Cardiac fibroblast (primary cell): ENCODE measurements at regions not wholly inside any gene's neighbourhood (a gene's known extent, or its start where the extent isn't known, plus 50 kb on each side); places are given as distances from the start of the nearest gene placed in this dataset.

Source experiments
- DNase-seq, 2 donors: peaks; one replicate each; pipeline versions ENCODE4 v3.0.0 to v3.0.0-alpha.2; 2010; ENCODE audit warnings: low read depth in 2 of 2
- H3K4me3 ChIP-seq, 2 donors: replicated peaks in 1 of 2; 1 replicate in 1 of 2; 2 replicates in 1 of 2; pipeline ENCODE4 v1.5.1; 2011; ENCODE audit warnings: low read depth in 2 of 2, low read length in 2 of 2, mild to moderate bottlenecking in 2 of 2, moderate library complexity in 1 of 2
- TF ChIP-seq, protein P1 (sequence below): IDR thresholded peaks from one replicate; pipeline ENCODE4 v1.5.1; 2011; ENCODE audit warnings: low read depth, mild to moderate bottlenecking, low read length, inconsistent platforms

DNA sequence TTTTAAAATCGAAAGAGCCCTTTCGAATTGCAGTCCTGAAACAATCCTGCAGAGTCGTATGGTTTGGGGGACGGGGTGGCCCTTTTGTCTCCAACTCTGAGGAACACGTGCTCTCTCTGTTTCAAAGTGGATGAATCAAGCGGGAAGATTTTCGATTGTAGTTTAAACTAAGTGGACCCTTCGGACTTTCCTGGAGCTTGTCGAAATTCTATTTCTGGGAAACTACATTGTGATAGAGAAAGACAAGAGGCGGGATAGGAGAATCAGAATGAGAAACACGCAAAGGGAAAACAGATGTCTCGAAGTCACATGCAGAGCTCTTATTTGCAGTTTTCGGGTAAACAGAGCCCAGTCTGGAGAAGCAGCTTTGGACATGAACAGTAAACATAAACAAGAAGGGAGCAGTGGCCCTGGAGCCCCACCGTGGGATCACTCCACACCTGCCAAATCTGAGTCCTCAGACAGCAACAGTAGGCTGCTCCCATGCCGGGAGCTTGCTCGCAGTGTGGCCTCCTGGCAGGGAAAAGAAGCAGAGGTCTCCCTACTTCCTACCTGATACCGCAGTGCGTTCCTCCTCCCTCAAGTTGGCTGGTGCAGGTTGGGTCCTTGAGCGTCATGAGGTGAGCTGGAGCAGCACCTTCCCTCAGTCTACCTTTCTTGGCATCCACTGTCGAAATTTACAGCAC lies 202.4 kb downstream of the SLC4A3 start:
- no peak overlapping the region for H3K4me3 ChIP-seq
- no peak for DNase-seq
- TF ChIP-seq, protein P1, sequence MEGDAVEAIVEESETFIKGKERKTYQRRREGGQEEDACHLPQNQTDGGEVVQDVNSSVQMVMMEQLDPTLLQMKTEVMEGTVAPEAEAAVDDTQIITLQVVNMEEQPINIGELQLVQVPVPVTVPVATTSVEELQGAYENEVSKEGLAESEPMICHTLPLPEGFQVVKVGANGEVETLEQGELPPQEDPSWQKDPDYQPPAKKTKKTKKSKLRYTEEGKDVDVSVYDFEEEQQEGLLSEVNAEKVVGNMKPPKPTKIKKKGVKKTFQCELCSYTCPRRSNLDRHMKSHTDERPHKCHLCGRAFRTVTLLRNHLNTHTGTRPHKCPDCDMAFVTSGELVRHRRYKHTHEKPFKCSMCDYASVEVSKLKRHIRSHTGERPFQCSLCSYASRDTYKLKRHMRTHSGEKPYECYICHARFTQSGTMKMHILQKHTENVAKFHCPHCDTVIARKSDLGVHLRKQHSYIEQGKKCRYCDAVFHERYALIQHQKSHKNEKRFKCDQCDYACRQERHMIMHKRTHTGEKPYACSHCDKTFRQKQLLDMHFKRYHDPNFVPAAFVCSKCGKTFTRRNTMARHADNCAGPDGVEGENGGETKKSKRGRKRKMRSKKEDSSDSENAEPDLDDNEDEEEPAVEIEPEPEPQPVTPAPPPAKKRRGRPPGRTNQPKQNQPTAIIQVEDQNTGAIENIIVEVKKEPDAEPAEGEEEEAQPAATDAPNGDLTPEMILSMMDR = no peak

DNA sequence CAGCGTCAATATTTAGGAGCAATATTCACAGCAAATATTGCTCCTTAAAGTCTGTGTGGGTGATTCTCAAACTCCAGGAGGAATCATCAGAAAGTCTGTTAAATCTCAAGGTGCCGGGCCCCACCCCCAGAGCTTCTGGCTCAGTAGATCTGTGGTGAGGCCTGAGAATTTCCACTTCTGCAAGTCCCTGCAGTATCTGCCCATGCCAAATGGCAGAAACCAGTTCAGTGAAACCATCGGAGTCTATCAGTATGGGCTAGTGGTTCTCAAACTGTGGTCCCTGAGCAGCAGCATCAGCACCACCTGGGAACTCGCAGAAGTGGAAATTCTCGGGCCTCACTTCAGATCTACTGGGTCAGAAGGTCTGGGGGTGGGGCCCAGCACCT lies 202.9 kb downstream of the SLC4A3 start:
- DNase-seq = no peak
- TF ChIP-seq, protein P1 = no peak
- no peak overlapping the region for H3K4me3 ChIP-seq

GRCh38 chr2:219831957-219832356 lies 204.5 kb downstream of the SLC4A3 start:
- H3K4me3 ChIP-seq = no peak overlapping the region
- TF ChIP-seq, protein P1 = no peak

GRCh38 chr2:219832904-219833303 lies 205.5 kb downstream of the SLC4A3 start:
- H3K4me3 ChIP-seq = no peak overlapping the region
- no peak for DNase-seq
- TF ChIP-seq, protein P1 = no peak

More at GRCh38 chr2:219831957-219832356, 204.5 kb downstream of the SLC4A3 start:
- DNase-seq = no peak

- H3K4me3 ChIP-seq = no peak overlapping the region
- no peak for DNase-seq
- TF ChIP-seq, protein P1 = no peak
These were observed 208.1 kb downstream of the SLC4A3 start for GRCh38 chr2:219835493-219835892.

GRCh38 chr2:219836647-219837177 lies 209.3 kb downstream of the SLC4A3 start:
- DNase-seq = peak; percentile 15 to 39
- TF ChIP-seq, protein P1 = peak; percentile 22

More at GRCh38 chr2:219836647-219837177, 209.3 kb downstream of the SLC4A3 start:
- H3K4me3 ChIP-seq = no peak overlapping the region
